Fibroblast of the conjunctiva (primary cell): ENCODE measurements at regions not wholly inside any gene's neighbourhood (a gene's known extent, or its start where the extent isn't known, plus 50 kb on each side); places are given as distances from the start of the nearest gene placed in this dataset.

ENCODE experiments used
- DNase-seq: peaks from one replicate; pipeline ENCODE4 v3.0.0-alpha.2; 2010; ENCODE audit warnings: low read depth

DNA sequence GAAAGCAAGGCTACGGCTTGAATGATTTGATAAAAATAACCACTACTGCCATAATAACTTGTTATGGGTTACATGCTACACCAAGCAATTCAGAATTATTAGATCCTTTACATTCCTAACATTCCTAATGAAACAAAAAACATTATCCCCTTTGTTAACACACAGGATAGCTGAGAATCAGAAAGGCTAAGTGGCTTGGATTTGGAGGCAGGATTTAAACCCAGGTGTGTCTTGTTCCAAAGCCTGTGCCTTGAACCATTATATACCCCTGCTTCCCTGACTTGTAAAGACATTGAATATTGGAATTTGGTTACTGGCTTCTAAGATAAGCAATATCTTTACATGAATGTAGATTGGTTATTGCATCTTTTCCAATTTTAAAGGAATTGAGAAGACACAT is 417.1 kb upstream of the GOLIM4 start:
- DNase-seq = no peak

DNA sequence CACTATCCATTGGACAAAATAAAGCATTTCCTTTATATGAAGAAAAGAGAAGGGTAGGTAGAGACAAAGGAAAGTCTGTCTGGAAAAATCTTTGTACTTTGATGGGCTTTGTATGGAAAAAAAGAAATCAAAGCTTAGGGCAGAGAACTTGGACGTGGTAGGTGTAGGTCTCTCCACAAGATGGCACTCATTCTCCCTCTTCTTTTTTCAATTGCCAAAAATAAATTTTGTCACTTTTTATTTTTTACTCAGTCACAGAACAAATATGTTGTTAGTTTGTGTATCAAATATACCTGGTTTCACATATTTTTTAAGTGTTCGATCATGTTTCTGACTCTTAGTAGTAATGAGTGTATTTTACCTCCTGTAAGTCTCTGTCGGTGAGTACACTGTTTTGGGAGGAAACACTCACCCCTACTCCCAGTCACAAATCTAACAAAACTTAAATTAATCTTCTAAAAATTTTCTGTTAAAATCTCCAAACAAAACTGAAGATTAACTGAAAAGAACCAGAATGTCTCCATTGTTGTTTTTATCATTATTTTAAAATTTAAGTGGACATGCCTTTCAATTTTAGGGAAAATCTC is 415.8 kb upstream of the GOLIM4 start:
- no peak for DNase-seq

DNA sequence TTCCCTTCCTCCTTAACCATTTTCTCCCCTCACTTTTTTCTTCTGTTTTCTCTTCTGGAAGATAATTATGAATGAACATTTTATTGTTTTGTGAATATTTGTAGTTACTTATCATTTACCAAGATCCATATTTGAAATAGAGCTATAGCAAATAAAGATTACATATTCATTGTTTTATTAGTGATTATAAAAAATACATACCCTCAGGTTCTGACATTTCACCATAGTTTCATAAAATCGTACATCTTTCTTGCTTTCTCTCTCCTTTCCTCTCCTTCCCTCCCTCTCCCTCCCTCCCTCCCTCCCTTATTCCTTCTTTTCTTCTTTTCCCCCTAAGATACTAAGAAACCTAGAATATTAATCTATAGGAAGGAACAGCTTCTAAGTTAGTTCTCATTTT is 410.9 kb upstream of the GOLIM4 start:
- DNase-seq = no peak

DNA sequence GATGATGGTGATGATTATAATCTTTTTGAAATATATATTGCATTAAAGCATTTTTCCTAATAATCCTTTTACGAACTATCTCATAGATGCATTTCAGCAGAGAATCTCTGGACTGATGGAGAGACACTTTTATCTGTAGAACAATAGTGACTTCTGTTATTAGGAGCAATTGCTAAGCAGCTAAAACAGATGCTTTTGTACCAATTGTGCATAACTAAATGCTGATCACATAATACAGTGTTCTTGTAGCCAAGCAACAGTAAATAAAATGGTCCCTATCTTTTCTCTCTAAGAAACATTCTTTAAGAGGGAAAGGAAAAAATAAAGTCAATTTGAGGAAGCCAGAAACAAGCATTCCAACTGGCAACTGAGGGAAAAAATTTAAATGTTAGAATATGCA is 405.8 kb upstream of the GOLIM4 start:
- no peak for DNase-seq

DNA sequence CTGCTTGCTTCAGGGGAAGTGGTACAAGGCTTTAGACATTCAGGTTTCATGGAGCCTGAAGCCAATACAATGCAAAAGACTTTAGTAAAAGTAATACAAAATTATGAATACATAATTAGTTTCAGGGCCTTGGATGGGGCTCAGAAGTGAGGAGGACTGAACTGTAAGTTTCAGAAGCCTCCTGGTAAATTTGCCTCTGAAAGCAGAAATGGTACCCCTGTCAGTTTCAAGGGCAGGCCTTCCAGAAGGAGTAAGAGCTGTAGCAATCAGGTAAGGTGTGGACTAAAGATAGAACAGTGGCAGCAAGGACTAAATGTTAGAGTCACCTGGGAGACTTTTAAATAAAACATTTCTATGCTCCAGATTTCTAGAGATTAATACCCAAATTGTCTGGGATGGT is 402.5 kb upstream of the GOLIM4 start:
- no peak for DNase-seq

DNA sequence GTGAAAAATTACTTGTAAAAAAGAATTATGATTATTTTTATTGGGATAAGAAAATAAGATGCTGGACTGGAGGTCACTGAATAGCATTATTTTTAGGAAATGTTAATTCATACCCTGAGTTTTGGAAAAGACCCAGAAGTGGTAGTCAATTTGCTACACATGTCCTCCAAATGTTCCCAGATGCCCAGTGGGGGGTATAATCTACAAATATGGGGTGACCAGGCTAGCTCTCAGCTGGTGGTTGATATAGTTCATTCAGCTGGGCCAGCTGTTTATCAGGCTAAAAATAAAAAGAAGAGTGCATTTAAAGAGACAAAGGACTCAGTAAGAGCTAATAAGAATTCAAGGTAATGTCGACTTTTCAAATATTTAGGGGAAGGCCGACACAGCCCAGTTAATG is 402.0 kb upstream of the GOLIM4 start:
- DNase-seq = no peak

DNA sequence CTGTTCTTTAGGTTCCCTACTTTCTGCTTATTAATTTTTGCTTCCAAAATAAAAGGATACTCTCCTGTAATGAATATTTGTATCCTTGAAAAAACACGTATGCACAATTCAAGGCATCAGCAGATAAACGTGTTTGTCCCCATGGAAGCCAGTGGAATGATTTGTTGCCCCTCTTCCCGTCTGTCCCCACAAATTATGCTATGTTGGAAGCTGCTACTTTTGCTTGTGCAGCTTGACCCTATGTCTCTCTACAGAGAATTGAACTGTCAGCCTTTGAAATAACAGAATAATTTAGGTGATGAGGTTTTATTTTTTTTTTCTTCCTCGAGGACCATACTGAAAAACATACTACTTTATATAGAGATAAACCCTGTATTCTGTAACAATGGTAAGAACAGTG is 401.5 kb upstream of the GOLIM4 start:
- no peak for DNase-seq

DNA sequence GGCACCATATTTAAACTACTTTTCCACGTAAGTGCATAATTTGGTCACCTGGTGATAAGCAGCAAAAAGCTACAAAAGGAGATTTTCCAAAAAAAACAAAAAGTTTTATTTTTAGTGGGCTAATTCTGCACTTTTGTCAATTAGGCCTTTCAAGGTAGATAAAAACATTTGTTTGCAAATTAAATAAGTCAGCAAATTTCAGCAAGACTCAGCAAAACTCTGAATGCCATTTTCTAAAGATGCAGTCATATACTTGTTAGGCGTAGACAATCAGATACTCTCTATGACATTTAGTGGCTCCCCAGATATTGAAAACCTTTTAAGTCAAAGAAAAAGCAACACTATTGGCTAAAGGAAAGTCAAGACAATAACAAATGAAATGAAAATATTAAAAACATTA is 400.2 kb upstream of the GOLIM4 start:
- DNase-seq = no peak

DNA sequence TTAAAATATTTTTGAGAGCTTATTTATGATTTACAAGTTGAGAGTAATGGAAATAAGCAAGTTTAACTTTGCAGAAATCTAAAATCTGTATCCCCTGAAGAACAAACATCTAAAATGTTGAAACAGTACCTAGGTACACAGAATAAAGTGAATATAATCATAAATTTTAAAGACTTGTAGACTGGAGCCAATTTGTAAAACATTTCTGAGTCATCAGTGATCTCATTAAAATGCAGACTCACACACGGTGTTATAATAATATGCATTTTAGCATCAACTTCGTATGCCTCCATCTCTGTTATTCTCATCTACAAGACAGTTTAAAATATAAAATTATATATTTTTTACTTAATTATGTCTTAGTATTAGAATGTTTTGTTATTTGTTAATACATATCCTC is 399.5 kb upstream of the GOLIM4 start:
- no peak for DNase-seq

DNA sequence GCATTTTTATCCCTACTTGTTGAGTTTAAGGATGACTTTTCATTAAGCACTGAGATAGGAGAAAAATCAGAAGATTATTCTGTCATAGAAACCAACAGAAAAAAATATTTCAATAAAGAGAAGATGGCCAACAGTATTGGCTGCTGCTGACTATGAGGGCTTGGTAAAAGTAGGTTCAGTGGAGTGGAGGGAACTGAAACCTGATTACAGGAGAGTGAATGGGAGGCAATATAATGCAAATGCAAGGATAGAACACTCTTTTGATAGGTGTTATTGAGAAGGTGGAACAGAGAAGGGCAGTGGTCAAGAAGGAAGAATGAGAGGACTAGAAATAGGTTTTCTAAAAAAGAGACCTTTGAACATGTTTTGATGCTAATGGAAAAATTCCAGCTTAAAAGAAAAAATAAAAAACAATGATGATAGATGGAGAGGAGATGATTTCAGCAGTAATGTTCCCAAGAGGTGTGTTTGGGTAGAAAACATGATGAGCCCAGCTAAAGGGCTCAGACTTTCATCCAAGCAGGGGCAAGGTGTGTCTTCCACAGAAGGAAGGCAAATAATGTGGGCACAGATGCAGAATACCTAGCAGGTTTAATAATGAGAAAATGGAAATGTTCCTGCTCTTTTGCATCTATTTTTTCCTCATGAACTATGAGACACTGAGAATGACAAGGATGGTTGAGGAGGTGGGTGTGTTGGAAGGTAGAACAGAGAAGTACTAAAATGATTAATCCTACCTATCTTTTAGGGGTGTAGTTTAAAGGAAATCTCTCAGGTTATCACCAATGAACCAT is 397.9 kb upstream of the GOLIM4 start:
- no peak for DNase-seq

DNA sequence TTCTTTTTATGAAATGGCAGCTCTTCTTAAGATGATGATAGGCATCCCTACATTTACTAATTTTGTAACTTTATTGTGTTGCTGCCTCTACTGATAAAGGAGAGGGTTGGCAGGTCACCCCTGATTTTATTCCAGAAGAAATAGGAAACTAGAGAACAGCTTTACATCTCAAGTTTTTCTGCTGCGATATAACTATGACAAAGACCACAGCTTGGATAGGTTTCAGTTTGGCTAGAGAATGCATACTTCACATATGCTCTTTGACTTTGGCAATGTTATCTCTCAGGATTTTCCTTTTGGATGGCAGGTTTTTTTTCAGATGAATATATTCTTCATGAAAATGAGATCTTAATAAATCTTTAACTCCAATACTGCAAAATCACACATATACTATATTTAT is 395.3 kb upstream of the GOLIM4 start:
- DNase-seq = no peak

DNA sequence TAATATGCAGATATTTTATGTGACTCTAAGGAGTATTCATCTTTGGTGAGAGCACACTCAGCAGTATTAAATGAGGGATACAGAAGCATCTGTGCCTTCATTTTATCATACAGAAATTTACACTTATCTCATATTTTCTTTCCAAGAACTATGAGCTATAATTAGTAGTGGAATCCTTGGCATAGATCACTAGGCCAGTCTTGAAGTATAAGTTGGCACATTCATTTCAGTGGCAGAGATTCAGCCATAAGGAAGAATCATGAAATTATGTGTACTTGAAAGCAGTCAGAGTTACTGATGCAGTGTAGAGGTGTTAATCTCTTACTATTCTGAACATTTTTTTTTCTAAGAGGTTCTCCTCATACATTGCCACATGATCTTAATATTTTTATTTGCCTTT is 393.6 kb upstream of the GOLIM4 start:
- DNase-seq = no peak

DNA sequence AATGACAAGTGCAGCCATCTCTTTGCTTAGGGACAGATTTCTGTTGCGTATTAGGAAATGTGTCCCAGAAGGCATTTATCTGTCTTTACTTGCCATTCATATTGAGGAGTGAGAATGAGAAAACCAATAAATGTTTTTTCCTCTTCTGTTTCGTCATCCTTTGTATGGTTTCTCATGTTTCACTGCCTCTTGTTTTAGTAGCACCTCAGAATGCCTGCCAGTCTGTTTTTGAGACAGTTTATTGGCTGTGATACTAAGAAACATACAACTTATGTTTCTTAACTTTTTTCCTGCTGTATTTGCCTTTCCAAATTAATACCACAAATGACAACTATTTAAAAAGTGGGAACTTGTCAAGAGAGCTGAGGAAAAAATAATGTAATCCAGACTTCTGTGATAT is 390.2 kb upstream of the GOLIM4 start:
- no peak for DNase-seq

DNA sequence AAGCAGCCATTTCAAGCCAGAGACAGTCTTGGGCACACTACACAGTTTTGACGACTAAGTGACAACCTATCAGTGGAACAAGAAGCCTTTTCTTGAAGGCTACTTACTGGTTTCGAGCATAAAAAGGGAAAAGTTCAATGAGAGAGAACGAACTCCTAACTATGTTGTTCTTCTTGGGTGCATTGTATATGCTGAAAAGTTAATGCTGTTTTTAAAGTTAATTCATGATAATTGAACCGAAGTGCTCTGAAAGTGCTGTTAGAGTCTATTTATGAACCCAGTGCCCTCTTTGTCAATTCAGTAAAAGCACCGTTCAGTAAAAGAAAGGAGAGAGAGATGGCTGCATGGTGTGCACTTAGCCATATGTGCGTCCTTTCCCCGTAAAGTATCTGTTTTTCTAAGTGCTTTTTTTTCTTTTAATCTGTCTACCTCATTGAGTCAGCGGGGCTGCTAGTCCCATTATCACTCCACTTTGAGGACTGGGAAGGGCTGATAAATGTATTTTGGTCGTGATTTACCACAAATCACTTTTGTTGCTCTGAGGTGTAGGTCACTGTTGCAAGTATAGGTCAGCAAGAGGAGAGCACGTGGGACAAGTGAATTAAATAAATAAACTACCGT is 380.7 kb upstream of the GOLIM4 start:
- DNase-seq = no peak

DNA sequence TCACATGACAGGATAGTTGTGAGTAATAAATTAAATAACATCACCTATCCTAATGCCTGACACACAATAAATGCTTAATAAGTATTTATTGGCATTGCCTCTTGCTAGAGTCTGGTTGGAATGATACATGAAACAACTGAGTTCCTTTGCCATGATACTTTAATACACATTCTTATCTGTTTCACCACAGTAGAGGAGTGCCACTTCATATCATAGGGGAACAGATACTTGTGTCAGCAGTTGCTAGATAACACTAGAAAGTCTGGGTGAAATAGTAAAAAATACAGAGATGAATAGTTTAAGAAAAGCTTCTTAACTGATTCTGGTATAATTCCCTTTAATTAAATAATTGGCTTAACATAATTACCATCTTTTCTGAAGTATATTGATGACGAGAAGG is 380.0 kb upstream of the GOLIM4 start:
- DNase-seq = no peak

DNA sequence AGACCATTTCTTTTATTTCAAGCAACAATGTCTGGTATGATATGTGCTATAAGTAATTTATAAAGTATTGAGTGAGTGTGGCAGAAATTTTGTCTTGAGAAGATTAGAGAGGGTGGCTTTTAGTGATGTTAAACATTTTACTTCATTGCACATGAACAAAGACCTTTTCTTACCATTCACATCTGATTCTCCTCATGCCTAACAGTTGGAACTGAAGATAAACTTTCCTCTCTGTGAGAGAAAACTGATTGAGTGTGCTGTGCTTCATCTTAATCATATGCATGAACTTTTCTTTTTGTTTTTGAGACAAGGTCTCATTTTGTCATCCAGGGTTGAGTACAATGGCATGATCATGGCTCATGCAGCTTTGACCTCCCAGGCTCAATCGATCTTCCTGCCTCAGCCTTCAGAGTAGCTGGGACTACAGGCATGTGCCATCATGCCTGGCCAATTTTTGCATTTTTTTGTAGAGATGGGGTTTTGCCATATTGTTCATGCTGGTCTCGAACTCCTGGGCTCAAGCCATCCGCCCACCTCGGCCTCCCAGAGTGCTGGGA is 377.7 kb upstream of the GOLIM4 start:
- no peak for DNase-seq

DNA sequence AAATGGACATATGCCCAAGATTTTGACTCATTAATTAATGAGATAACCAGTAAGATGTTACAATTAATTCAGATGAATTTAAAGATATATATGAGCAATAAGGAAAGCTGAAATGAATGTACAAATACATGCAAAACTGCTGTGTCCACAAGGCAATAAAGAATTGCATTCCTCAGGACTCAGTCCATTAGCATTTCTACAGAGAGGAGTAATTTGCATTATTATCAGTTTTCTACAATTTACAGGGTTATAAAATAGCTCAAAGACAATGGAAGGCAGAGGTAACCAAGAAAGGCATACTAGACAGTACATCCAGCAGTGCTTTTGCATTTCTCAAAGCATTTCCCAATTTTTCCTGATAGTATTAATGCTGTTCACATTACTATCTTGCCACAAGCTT is 377.1 kb upstream of the GOLIM4 start:
- no peak for DNase-seq

DNA sequence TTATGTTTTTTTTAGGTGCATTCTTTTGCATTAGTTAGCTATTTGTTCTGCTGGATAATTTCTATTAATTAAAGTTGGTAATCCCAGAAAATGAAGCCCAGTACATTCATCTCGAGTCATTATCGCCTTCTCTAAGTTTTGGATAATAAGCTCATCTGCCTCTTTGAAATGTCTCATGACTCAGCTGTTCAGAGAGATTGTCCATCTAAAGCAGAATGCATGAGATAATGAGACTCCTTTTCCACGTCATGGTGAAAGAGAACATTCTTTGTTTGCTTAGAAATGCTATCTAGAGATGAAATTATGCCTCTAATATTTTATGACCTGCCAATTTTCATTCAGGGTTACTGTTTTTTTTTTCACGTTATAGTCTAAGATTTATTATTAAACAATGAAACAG is 374.7 kb upstream of the GOLIM4 start:
- no peak for DNase-seq

DNA sequence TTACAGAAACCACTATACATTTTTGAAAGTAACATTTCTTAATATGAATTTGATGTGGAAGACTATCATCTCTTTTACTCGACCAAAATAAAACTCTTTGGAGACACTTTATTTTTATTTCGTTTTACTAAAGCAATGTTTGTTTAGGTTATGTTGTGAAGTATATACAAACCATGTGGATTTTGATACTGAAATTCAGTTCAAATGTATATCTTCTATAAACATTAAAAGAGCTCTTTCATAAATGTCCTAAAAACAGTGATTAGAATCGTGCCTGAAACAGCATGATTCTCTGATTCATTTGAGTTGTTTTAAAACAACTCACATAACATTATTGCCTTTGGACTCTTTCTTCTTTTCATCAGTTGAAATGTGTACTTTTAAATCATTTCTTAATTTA is 373.7 kb upstream of the GOLIM4 start:
- no peak for DNase-seq

DNA sequence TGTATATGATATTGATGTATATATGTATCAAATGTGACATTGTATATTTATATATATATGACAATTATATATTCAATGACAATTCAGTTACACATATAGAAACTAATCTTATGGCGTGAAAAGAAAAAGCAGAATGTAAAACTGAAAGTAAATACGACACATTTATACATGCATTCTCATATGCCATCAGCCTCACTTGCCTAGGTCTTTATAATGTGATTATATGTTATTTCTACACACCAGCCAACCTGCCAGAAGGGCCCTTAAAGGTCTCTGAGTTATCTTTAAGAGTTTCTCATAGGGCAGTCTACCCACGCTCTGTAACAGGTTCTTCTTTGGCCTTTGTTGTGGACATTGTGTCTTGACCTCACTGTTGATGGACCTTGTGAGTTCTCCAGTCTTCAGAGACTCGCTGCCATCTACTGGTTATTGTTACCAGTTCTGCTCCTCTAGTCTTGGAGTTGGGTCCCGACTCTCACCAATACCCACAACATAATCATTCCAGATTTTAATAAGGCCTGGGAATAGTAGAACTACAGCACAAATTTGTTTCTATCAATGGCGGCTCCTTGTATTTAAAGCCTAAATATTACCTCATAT is 371.5 kb upstream of the GOLIM4 start:
- no peak for DNase-seq

DNA sequence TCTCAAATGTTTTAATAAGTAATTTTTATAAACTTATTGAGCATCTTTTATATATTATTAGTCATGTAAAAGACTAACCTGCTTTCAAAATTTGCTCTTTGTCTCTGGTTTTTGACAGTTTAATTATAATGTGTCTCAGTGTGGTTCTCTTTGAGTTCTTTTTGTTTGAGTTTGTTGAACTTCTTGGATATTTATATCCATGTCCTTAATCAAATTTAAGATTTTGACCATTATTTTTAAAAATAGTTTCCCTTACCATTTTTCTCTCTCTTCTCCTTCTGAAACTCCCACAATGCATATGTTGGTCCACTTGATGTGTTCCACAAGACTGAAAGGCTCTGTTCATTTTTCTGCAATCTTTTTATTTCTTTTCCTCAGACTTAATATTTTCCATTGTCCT is 366.1 kb upstream of the GOLIM4 start:
- no peak for DNase-seq

DNA sequence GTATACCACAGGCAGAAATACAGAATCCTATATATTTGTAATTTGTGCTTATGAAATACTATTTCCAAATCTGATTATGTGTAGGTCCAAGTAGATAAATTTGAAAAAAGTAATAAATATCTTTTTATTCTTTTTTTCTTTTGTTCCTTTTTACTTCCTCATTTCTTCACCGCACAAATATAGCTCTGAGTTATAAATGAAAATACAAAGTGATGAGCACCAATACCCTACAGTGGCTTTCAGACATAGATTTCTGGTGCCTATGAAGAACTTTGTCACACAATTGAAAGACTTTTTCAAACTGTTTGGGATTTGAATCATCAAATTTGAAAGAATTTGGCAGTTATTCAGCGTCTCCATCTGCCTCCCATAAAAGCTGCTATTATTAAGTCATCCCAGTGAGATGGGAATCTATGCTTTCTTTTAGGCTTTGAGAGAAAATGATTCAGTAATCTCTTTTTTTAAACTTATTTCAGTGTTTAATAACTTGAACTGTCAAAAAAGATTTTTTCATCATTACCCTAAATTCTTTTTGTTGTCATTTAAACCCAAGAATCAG is 363.6 kb upstream of the GOLIM4 start:
- DNase-seq = no peak
